NB4 (cell line): ENCODE measurements at regions not wholly inside any gene's neighbourhood (a gene's known extent, or its start where the extent isn't known, plus 50 kb on each side); places are given as distances from the start of the nearest gene placed in this dataset.

Experiments used
- DNase-seq: peaks from one replicate; pipeline ENCODE4 v3.0.0; 2010; ENCODE audit warnings: low read depth
- H3K4me3 ChIP-seq: one replicate; pipeline ENCODE4 v1.5.1; 2011; ENCODE audit warnings: mild to moderate bottlenecking, low read depth, low read length, moderate library complexity
- MYC ChIP-seq: IDR thresholded peaks from 2 replicates; pipeline ENCODE4 v1.6.1; 2011; ENCODE audit warnings: low read depth, low read length
- POLR2A ChIP-seq: IDR thresholded peaks from 2 replicates; pipeline ENCODE4 v1.6.1; 2011; ENCODE audit warnings: mild to moderate bottlenecking; ENCODE audit not compliant: insufficient read length; ENCODE audit errors: extremely low read depth
- TF ChIP-seq, protein P1 (sequence below): IDR thresholded peaks from one replicate; pipeline ENCODE4 v1.5.1; 2012; ENCODE audit warnings: low read depth, low read length
- TF ChIP-seq, protein P2 (sequence below): IDR thresholded peaks from 2 replicates; pipeline ENCODE4 v1.6.1; 2011; ENCODE audit warnings: low read depth, low read length

DNA sequence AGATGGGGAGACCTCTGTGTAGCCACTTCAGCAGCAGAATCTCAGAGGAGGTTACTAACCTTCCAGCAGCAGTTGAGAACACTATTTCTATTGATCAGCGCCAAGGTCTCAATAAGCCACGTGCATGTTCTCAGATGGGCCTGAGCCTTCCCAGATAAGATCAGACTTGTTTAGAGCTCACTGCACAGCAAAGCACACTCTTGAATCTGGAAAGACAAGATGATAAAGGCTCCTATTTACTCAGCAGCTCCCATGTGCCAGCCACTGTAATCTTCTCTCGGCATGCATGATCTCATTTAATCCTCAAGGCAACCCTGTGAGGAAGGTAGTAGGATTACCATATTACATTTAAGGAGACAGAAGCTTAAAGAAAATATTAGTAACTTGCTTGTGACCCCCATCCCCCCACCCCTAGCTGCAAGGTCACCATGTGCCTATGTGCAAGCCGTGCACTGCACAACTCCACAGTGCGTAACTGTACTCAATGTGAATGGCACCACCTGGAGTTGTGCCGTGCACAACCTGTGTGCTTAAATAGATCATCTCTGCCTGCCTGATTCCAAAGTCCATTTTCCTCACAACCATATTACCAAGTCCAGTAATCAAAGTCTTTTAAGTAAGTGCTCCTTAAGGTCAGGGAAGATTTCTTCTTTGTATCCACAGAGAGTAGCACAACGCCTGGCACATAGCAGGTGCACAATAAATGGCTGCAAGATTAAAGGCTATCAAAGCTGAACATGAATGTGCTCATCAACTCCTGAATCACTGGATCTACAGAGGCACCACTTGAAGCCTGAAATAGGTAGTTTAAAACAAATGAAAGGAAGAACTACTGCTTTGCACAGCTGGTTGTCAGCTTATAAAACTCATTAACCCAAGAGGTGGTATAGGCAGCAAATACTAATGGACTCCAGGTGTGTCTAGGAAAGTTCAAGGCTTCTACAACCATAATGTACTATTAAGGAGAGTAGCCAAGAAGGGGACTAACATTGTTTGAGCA is 293.8 kb downstream of the BUD13 start:
- DNase-seq, result no peak
- H3K4me3 ChIP-seq, result no peak overlapping the region
- TF ChIP-seq, protein P1, sequence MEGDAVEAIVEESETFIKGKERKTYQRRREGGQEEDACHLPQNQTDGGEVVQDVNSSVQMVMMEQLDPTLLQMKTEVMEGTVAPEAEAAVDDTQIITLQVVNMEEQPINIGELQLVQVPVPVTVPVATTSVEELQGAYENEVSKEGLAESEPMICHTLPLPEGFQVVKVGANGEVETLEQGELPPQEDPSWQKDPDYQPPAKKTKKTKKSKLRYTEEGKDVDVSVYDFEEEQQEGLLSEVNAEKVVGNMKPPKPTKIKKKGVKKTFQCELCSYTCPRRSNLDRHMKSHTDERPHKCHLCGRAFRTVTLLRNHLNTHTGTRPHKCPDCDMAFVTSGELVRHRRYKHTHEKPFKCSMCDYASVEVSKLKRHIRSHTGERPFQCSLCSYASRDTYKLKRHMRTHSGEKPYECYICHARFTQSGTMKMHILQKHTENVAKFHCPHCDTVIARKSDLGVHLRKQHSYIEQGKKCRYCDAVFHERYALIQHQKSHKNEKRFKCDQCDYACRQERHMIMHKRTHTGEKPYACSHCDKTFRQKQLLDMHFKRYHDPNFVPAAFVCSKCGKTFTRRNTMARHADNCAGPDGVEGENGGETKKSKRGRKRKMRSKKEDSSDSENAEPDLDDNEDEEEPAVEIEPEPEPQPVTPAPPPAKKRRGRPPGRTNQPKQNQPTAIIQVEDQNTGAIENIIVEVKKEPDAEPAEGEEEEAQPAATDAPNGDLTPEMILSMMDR, result no peak
- TF ChIP-seq, protein P2, sequence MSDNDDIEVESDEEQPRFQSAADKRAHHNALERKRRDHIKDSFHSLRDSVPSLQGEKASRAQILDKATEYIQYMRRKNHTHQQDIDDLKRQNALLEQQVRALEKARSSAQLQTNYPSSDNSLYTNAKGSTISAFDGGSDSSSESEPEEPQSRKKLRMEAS, result no peak

DNA sequence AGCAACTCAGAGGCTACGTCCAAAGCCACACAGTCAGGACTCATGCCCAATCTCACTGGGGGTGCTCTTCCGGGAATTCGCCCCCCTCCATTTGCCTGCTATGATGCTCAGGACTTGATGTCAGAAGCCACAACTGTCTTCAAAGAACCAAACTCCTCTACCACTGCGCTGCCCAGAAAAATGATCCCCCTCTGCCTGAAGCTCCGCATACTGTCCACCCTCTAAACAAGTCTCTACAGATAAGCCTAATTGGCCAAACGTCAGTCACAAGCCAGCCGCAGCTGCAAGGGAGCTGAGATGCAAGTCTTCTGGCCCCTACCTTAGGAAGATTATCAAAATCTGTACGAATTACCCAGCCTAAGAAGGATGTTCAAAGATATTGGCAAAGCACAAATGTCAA is 294.6 kb downstream of the BUD13 start:
- H3K4me3 ChIP-seq, result no peak overlapping the region
- DNase-seq, result no peak
- TF ChIP-seq, protein P2, result no peak
- no peak for TF ChIP-seq MYC
- TF ChIP-seq, protein P1, result no peak
- no peak for TF ChIP-seq POLR2A

DNA sequence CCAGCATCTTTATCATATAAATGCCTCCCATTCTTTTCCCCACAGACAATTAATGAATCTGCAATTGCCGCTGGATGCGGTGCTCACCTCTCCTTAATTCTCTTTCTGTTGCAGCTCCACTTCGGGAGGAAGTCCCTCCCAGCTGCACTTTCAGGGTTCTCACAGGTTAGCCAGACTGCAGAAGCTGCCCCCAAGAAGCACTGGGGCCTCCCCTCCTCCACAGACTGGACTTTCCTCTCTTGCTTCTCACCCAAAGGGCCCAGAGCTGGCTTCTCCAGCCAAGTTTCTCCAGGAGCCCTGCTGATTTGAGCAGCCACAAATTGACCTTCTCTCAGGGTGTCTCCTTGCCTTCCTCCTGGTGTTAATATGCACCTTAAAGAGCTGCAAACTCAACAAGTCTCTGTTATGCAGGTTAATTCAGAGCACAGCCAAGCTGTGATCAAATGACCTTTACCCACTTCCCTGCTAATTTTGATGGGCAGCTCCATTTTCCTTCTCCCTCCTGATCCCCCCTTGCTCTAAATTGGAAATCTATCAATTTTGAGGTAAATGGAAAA is 298.9 kb downstream of the BUD13 start:
- TF ChIP-seq POLR2A, result no peak
- H3K4me3 ChIP-seq, result no peak overlapping the region
- no peak for DNase-seq

DNA sequence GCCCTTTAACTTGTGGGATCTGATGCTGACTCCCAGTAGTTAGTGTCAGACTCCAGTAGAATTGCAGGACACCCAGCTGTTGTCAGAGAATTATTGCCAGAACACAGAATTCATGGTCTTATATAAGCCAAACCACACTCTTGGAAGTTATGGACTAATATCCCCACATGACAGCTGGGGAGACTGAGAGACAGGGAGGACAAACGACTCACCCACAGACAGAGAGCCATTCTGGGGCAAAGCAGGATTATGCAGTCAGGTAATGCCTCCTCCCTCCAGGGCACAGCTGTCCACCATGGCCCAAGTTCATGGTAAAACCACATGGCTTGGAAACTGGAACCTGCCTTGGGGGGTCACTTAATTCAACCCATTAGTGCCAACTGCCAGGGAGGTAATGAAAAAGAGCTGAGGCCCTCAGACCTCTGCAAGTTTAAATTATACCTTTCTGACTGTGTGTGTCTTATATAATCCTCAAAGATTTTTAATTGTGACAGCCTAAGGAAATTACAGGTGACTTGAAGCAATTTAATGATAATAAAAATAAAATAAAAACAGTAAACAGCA is 299.5 kb downstream of the BUD13 start:
- no peak overlapping the region for H3K4me3 ChIP-seq
- no peak for TF ChIP-seq MYC
- TF ChIP-seq, protein P2, result no peak
- TF ChIP-seq POLR2A, result no peak
- TF ChIP-seq, protein P1, result no peak
- no peak for DNase-seq

DNA sequence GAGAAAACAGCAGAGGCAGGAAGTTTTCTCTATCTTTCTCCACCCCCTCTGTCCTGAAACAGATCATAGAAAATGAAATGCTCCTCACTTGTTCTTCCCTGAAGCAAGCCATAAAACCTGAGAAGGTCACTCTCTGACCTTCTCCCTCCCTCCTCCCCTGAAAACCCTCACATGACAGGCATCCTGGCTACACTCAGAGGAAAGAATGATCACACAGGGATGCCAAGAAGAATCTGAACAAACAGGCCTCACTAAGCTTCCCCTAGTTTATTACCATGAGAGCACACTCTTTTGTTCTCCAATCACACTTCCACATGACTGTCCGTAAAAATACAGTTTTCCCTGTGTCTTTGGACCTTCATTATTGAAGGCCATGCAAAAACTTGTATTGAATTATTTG is 300.1 kb downstream of the BUD13 start:
- no peak for DNase-seq
- no peak overlapping the region for H3K4me3 ChIP-seq
- no peak for TF ChIP-seq POLR2A

DNA sequence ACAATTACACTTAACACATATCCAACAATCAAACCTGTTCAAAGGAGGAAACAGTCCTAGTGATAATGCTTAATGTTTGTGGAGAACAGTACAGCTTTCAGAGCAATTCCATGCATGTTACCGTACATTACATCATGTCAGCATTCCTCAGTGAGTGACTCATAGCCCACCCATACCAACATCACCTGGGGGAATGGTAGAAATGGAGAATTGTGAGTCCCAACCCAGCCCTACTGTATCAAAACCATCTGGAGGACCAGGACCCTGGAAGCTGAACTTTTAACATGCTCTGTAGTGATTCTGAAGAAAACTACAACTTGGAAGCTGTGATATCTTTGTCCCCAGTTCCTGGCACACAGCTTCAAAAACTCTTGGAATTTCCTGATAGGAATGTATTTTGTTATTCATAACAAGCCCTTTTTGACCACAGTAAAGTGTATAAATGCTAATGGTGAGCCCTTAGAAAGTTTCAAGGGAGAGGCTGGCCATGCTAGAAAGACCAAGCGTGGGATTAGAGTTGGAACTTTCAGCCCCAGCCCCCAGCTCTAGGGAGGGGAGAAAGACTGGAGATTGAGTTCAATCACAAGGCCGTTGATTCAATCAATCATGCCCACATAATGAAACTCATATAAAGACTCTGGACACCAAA is 301.1 kb downstream of the BUD13 start:
- no peak for TF ChIP-seq MYC
- TF ChIP-seq, protein P1, result no peak
- TF ChIP-seq, protein P2, result no peak
- no peak for TF ChIP-seq POLR2A
- no peak for DNase-seq
- H3K4me3 ChIP-seq, result no peak overlapping the region
